ENCODE measurements at regions not wholly inside any gene's neighbourhood (a gene's known extent, or its start where the extent isn't known, plus 50 kb on each side); places are given as distances from the start of the nearest gene placed in this dataset.

DNA sequence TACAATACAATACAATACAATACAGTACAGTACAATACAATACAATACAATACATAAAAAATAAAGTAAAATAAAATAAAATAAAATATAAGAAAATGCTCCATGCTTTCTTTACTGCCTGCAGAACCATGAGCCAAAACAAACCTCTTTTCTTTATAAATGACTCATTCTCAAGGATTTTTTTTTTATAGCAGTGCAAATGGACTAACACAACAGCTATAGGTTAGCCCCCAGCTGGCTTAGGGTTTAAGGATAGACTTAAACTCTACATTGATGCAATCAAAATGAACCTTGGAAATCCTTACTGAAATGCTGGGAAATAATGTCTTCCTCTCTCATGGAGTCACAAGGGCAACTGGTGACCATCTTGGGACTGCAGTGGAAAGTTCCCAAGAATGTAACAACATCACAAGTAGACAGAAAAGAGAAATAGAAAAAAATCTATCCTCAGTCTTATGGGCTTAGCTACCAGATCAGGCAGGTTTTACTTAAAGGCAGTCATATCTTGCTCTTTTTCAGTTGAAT is 348.9 kb downstream of the ARL4A start:
- H3K27me3 Mint-ChIP-seq (ENCODE audit: unreplicated experiment): no peaks in the 10 kb centered on the region
- H3K36me3 Mint-ChIP-seq (ENCODE audit: unreplicated experiment): no peaks in the 10 kb centered on the region
- peaks cover 3% of the 10 kb centered on the region for H3K9me3 Mint-ChIP-seq (ENCODE audit: unreplicated experiment)
- H3K4me3 Mint-ChIP-seq (ENCODE audit: unreplicated experiment): no peak overlapping the region
- TF ChIP-seq, protein P1, sequence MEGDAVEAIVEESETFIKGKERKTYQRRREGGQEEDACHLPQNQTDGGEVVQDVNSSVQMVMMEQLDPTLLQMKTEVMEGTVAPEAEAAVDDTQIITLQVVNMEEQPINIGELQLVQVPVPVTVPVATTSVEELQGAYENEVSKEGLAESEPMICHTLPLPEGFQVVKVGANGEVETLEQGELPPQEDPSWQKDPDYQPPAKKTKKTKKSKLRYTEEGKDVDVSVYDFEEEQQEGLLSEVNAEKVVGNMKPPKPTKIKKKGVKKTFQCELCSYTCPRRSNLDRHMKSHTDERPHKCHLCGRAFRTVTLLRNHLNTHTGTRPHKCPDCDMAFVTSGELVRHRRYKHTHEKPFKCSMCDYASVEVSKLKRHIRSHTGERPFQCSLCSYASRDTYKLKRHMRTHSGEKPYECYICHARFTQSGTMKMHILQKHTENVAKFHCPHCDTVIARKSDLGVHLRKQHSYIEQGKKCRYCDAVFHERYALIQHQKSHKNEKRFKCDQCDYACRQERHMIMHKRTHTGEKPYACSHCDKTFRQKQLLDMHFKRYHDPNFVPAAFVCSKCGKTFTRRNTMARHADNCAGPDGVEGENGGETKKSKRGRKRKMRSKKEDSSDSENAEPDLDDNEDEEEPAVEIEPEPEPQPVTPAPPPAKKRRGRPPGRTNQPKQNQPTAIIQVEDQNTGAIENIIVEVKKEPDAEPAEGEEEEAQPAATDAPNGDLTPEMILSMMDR (IDR thresholded peaks at IDR 0.05; ENCODE audit: partially characterized antibody, unreplicated experiment): no peak
- H3K4me1 Mint-ChIP-seq (ENCODE audit: low read depth, unreplicated experiment): peaks cover 9% of the 10 kb centered on the region
- no peak for DNase-seq
- no peak overlapping the region for H3K27ac Mint-ChIP-seq (ENCODE audit: unreplicated experiment)

DNA sequence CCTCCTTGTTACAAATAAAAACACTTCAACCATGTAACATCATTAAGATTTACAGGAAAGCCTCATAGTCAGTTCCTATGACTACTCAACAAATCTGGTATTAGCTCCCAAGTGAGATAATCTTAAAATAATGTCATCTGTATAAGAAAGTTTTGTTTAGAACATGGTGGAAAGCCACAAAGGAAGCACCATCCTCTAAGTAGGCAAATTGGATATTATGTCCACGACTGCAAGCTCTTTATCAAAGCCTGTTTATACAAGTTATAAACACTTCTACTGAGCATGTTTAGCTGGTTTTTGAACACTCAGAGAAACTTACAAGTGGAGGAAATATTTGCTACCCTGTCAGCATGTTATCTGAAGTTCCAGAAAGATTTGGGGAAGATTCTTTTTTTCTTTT is 349.8 kb downstream of the ARL4A start:
- no peaks in the 10 kb centered on the region for H3K27me3 Mint-ChIP-seq (ENCODE audit: unreplicated experiment)
- H3K4me3 Mint-ChIP-seq (ENCODE audit: unreplicated experiment): no peak overlapping the region
- DNase-seq: no peak
- H3K27ac Mint-ChIP-seq (ENCODE audit: unreplicated experiment): no peak overlapping the region
- peaks cover 11% of the 10 kb centered on the region for H3K4me1 Mint-ChIP-seq (ENCODE audit: low read depth, unreplicated experiment)
- no peaks in the 10 kb centered on the region for H3K36me3 Mint-ChIP-seq (ENCODE audit: unreplicated experiment)
- H3K9me3 Mint-ChIP-seq (ENCODE audit: unreplicated experiment): peaks cover 3% of the 10 kb centered on the region
- TF ChIP-seq, protein P1 (IDR thresholded peaks at IDR 0.05; ENCODE audit: partially characterized antibody, unreplicated experiment): no peak

DNA sequence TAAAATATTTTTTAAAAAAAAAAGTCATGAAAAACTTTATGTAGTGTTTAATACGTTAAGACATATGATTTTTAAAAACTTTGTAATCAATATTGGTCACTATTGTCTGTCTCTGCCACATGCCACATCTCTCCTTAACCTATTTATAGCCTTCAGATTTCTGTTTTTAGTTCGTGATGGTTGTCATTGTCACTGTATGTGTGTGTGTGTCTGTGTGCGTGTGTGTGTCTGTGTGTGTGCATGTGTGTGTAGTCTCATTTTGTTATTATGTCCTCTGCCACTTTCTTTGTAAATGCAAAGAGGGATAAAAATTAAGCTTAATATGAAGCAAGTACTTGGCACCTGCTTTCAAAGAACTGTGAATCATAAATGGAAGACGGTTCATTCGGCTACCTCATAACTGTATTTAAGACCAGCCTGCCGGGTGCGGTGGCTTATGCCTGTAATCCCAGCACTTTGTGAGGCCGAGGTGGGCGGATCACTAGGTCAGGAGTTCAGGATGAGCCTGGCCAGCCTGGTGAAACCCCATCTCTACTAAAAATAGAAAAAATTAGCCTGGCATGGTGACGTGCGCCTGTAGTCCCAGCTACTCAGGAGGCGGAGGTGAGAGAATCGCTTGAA is 354.0 kb downstream of the ARL4A start:
- no peaks in the 10 kb centered on the region for H3K27me3 Mint-ChIP-seq (ENCODE audit: unreplicated experiment)
- H3K4me3 Mint-ChIP-seq (ENCODE audit: unreplicated experiment): no peak overlapping the region
- no peaks in the 10 kb centered on the region for H3K9me3 Mint-ChIP-seq (ENCODE audit: unreplicated experiment)

DNA sequence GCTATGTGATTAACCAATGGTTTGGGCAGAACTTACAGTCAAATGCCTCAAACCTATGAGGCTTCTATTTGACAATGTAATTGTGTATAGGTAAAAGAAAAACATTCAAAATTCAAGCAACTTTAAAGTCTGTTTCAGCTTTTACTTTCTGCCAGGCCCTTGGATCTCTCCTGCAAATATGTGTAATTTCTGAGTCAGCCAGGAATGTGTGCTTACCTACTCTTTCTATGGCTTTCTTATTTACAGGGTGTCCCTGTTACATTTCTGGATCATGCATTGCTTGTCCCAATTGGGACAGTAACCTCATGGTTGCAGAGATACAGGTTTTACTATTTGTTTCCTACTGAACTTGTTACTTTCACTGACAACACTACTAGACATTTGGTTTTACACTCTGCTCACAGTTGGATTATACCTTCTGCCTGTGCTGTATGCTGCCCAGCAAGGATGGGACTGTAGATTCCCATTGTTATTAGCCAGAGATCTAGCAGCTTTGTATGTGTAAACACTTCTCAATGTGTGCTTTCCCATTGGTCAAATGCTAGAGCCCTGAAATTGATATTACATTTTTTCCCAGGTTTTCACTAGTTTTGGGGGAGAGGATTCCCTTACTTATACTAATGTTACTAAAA is 355.3 kb downstream of the ARL4A start:
- Mint-ChIP-seq H3K9me3 (ENCODE audit: unreplicated experiment) (no peaks in the 10 kb centered on the region), H3K27ac (ENCODE audit: unreplicated experiment) (no peak overlapping the region), H3K4me3 (ENCODE audit: unreplicated experiment) (no peak overlapping the region), H3K27me3 (ENCODE audit: unreplicated experiment) (no peaks in the 10 kb centered on the region), H3K4me1 (ENCODE audit: low read depth, unreplicated experiment) (peaks cover 7% of the 10 kb centered on the region), H3K36me3 (ENCODE audit: unreplicated experiment) (no peaks in the 10 kb centered on the region)
- TF ChIP-seq, protein P1 (IDR thresholded peaks at IDR 0.05; ENCODE audit: partially characterized antibody, unreplicated experiment): no peak
- no peak for DNase-seq

More for the DNA sequence above, 354.0 kb downstream of the ARL4A start:
- no peak for DNase-seq
- H3K27ac Mint-ChIP-seq (ENCODE audit: unreplicated experiment): no peak overlapping the region
- peaks cover 7% of the 10 kb centered on the region for H3K4me1 Mint-ChIP-seq (ENCODE audit: low read depth, unreplicated experiment)
- H3K36me3 Mint-ChIP-seq (ENCODE audit: unreplicated experiment): no peaks in the 10 kb centered on the region
- TF ChIP-seq, protein P1 (IDR thresholded peaks at IDR 0.05; ENCODE audit: partially characterized antibody, unreplicated experiment): no peak

DNA sequence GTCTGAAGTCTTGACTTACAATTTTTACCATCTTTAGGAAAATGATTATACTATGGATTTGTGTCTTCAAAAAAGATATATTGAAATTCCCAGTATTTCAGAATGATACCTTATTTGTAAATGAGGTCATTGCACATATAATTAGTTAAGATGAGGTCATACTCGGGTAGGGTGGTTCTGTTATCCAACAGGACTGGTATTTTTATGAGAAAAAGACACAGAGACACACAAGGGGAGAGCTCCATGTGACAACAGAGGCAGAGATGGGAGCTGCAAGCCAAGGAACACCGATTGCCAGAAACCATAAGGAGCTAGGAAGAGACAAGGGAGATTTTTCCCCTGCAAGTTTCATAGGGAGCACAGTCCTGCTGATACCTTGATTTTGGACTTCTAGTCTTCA is 356.9 kb downstream of the ARL4A start:
- TF ChIP-seq, protein P1 (IDR thresholded peaks at IDR 0.05; ENCODE audit: partially characterized antibody, unreplicated experiment): no peak
- Mint-ChIP-seq H3K27ac (ENCODE audit: unreplicated experiment) (no peak overlapping the region), H3K4me3 (ENCODE audit: unreplicated experiment) (no peak overlapping the region), H3K36me3 (ENCODE audit: unreplicated experiment) (no peaks in the 10 kb centered on the region), H3K9me3 (ENCODE audit: unreplicated experiment) (no peaks in the 10 kb centered on the region), H3K4me1 (ENCODE audit: low read depth, unreplicated experiment) (peaks cover 5% of the 10 kb centered on the region), H3K27me3 (ENCODE audit: unreplicated experiment) (no peaks in the 10 kb centered on the region)
- no peak for DNase-seq
